ENCODE measurements at regions not wholly inside any gene's neighbourhood (a gene's known extent, or its start where the extent isn't known, plus 50 kb on each side); places are given as distances from the start of the nearest gene placed in this dataset.

GRCh38 chr5:124512952-124513632, 233.3 kb downstream of the ZNF608 start:
- WGBS (ENCODE audit: insufficient coverage): 91% methylated on average over 4 of the region's 5 CpGs
- TF ChIP-seq CTCF (IDR thresholded peaks at IDR 0.05): no peak
- H3K27ac Mint-ChIP-seq: no peak overlapping the region

DNA sequence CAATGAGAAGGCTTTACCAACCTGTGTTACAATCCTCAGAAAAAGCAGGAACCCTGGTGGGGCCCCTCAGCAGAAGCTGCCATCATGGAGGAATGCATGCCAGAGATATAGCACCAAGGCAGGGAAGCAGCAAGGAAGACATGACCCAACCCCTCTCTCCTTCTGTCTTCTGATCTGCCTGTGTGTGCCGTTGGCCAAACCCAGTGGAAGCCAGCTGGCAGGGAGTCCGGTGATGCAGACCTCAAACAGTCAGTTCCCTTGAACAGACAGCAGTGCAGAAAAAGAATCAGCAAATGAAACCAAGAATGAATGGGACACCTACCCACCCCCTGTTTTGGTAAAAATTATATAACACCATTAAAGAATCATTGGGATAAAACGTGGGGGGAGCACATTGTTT, 234.2 kb downstream of the ZNF608 start:
- no peak overlapping the region for H3K4me3 Mint-ChIP-seq
- H3K27ac Mint-ChIP-seq: no peak overlapping the region
- peaks cover 0 to 1% (median 0%) of the 10 kb centered on the region in 7 donors for H3K9me3 Mint-ChIP-seq
- no peaks in the 10 kb centered on the region for H3K27me3 Mint-ChIP-seq (ENCODE audit: low read depth in 3 of 3)
- H3K4me2 ChIP-seq (replicated peaks; ENCODE audit: extremely low read depth, low read length, poor library complexity, severe bottlenecking): no peak overlapping the region
- H3K4me3 ChIP-seq (replicated peaks in 1 of 3; ENCODE audit: low read depth in 2 of 3, low read length in 3 of 3): no peak overlapping the region
- H3K36me3 ChIP-seq (replicated peaks in 1 of 2; ENCODE audit: control insufficient read depth in 1 of 2, insufficient read depth in 2 of 2, low read length in 2 of 2): no peaks in the 10 kb centered on the region
- intact Hi-C loops (cut with micrococcal nuclease): no loop called here
- no peaks in the 10 kb centered on the region for H3K27me3 ChIP-seq (ENCODE audit: control insufficient read depth in 2 of 2, insufficient read depth in 2 of 2, low read length in 2 of 2)
- H2AFZ ChIP-seq (ENCODE audit: insufficient read depth, low read depth, low read length, poor library complexity, severe bottlenecking): no peak overlapping the region
- no peak for DNase-seq
- no peak for TF ChIP-seq CTCF (IDR thresholded peaks at IDR 0.05)
- no peaks in the 10 kb centered on the region for H3K4me1 Mint-ChIP-seq
- H3K36me3 Mint-ChIP-seq: no peaks in the 10 kb centered on the region
- H3K9me3 ChIP-seq (replicated peaks in 1 of 2; ENCODE audit: control insufficient read depth in 1 of 2, insufficient read depth in 1 of 2, low read length in 2 of 2): no peaks in the 10 kb centered on the region
- H3K4me1 ChIP-seq (ENCODE audit: control insufficient read depth in 1 of 2, insufficient read depth in 2 of 2, low read length in 2 of 2): no peaks in the 10 kb centered on the region
- H3K27ac ChIP-seq (ENCODE audit: low read depth in 1 of 2, low read length in 2 of 2): no peak overlapping the region
- H4K20me1 ChIP-seq (ENCODE audit: insufficient read depth, low read length): no peaks in the 10 kb centered on the region
- H3K79me2 ChIP-seq (ENCODE audit: insufficient read depth, low read length): no peaks in the 10 kb centered on the region
- WGBS (ENCODE audit: insufficient coverage): 80% methylated on average over 1 of the region's 3 CpGs
- no peak overlapping the region for H3K9ac ChIP-seq (ENCODE audit: insufficient read depth, low read length, poor library complexity, severe bottlenecking)

More at GRCh38 chr5:124512952-124513632, 233.3 kb downstream of the ZNF608 start:
- H3K27me3 ChIP-seq (ENCODE audit: control insufficient read depth in 2 of 2, insufficient read depth in 2 of 2, low read length in 2 of 2): no peaks in the 10 kb centered on the region
- H3K4me3 ChIP-seq (replicated peaks in 1 of 3; ENCODE audit: low read depth in 2 of 3, low read length in 3 of 3): no peak overlapping the region
- no peak for DNase-seq
- H3K9me3 Mint-ChIP-seq: peaks cover 0 to 1% (median 0%) of the 10 kb centered on the region in 7 donors
- no peaks in the 10 kb centered on the region for H3K4me1 Mint-ChIP-seq
- no peaks in the 10 kb centered on the region for H3K9me3 ChIP-seq (replicated peaks in 1 of 2; ENCODE audit: control insufficient read depth in 1 of 2, insufficient read depth in 1 of 2, low read length in 2 of 2)
- H4K20me1 ChIP-seq (ENCODE audit: insufficient read depth, low read length): no peaks in the 10 kb centered on the region
- H3K36me3 ChIP-seq (replicated peaks in 1 of 2; ENCODE audit: control insufficient read depth in 1 of 2, insufficient read depth in 2 of 2, low read length in 2 of 2): no peaks in the 10 kb centered on the region
- H3K4me2 ChIP-seq (replicated peaks; ENCODE audit: extremely low read depth, low read length, poor library complexity, severe bottlenecking): no peak overlapping the region
- no peaks in the 10 kb centered on the region for H3K79me2 ChIP-seq (ENCODE audit: insufficient read depth, low read length)
- H2AFZ ChIP-seq (ENCODE audit: insufficient read depth, low read depth, low read length, poor library complexity, severe bottlenecking): no peak overlapping the region
- intact Hi-C loops (cut with micrococcal nuclease): no loop called here
- H3K9ac ChIP-seq (ENCODE audit: insufficient read depth, low read length, poor library complexity, severe bottlenecking): no peak overlapping the region
- H3K27me3 Mint-ChIP-seq (ENCODE audit: low read depth in 3 of 3): no peaks in the 10 kb centered on the region
- H3K4me1 ChIP-seq (ENCODE audit: control insufficient read depth in 1 of 2, insufficient read depth in 2 of 2, low read length in 2 of 2): no peaks in the 10 kb centered on the region
- no peak overlapping the region for H3K4me3 Mint-ChIP-seq
- H3K36me3 Mint-ChIP-seq: no peaks in the 10 kb centered on the region
- no peak overlapping the region for H3K27ac ChIP-seq (ENCODE audit: low read depth in 1 of 2, low read length in 2 of 2)

All from CD14-positive monocyte (primary cell).